ENCODE measurements at regions not wholly inside any gene's neighbourhood (a gene's known extent, or its start where the extent isn't known, plus 50 kb on each side); places are given as distances from the start of the nearest gene placed in this dataset.

GRCh38 chr18:39371996-39372395 is 1806.4 kb upstream of the CELF4 start:
- TF ChIP-seq POLR2A (IDR thresholded peaks at IDR 0.05) (no peak), EP300 (IDR thresholded peaks at IDR 0.05) (no peak)
- TF ChIP-seq, protein P1, sequence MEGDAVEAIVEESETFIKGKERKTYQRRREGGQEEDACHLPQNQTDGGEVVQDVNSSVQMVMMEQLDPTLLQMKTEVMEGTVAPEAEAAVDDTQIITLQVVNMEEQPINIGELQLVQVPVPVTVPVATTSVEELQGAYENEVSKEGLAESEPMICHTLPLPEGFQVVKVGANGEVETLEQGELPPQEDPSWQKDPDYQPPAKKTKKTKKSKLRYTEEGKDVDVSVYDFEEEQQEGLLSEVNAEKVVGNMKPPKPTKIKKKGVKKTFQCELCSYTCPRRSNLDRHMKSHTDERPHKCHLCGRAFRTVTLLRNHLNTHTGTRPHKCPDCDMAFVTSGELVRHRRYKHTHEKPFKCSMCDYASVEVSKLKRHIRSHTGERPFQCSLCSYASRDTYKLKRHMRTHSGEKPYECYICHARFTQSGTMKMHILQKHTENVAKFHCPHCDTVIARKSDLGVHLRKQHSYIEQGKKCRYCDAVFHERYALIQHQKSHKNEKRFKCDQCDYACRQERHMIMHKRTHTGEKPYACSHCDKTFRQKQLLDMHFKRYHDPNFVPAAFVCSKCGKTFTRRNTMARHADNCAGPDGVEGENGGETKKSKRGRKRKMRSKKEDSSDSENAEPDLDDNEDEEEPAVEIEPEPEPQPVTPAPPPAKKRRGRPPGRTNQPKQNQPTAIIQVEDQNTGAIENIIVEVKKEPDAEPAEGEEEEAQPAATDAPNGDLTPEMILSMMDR (IDR thresholded peaks at IDR 0.05) = no peak

Measured in ovary (tissue), 3 donors.